ENCODE measurements at regions not wholly inside any gene's neighbourhood (a gene's known extent, or its start where the extent isn't known, plus 50 kb on each side); places are given as distances from the start of the nearest gene placed in this dataset.
"Not testable (repeated sequence)": the region's sequence is repeated elsewhere in the genome, so short reads cannot be mapped to it uniquely, and the experiment has no call there.

GRCh38 chrX:54615109-54615508 is 85.1 kb downstream of the GNL3L start:
- no peak for DNase-seq

GRCh38 chrX:54633641-54634040 is 103.6 kb downstream of the GNL3L start:
- DNase-seq: no peak

GRCh38 chrX:54639018-54639345 is 109.0 kb downstream of the GNL3L start:
- no peak for DNase-seq

- peak; percentile 91 for DNase-seq
Measured at GRCh38 chrX:54639346-54640102, 109.5 kb downstream of the GNL3L start.

- no peak for DNase-seq
Measured at GRCh38 chrX:54640103-54640690, 110.2 kb downstream of the GNL3L start.

GRCh38 chrX:54640736-54641135 is 110.7 kb downstream of the GNL3L start:
- DNase-seq: no peak

GRCh38 chrX:54641530-54641929 is 111.5 kb downstream of the GNL3L start:
- no peak for DNase-seq

- DNase-seq: not testable (repeated sequence)
Measured at GRCh38 chrX:54647607-54648006, 117.6 kb downstream of the GNL3L start.

- DNase-seq: no peak
Measured at GRCh38 chrX:54659547-54659946, 129.5 kb downstream of the GNL3L start.

- no peak for DNase-seq
Measured at GRCh38 chrX:54675762-54676161, 122.3 kb downstream of the ITIH6 start.

GRCh38 chrX:54695231-54695630 is 102.8 kb downstream of the ITIH6 start:
- DNase-seq: no peak

- DNase-seq: no peak
Measured at GRCh38 chrX:54695816-54696487, 102.1 kb downstream of the ITIH6 start.
